ENCODE measurements at regions not wholly inside any gene's neighbourhood (a gene's known extent, or its start where the extent isn't known, plus 50 kb on each side); places are given as distances from the start of the nearest gene placed in this dataset.

DNA sequence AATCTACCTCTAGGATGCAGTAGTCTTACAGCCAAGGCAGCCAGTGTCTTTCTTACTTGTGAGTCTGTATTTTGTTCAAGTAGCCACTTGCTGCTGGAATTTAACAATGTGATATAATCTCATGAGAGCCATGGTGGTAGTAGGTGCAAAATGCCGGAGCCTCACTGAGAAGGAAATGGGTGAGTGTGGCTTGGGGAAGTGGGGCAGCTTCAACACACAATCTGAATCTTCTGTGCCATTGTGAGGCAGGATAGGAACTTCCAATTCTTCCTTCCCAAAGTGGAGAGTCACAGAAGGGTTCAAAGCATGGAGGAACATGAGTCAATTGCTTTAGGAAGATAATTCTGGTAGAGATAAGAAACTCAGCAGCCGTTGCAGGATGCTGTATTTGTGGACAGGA lies 158.7 kb upstream of the APCDD1 start:
- TF ChIP-seq, protein P1, sequence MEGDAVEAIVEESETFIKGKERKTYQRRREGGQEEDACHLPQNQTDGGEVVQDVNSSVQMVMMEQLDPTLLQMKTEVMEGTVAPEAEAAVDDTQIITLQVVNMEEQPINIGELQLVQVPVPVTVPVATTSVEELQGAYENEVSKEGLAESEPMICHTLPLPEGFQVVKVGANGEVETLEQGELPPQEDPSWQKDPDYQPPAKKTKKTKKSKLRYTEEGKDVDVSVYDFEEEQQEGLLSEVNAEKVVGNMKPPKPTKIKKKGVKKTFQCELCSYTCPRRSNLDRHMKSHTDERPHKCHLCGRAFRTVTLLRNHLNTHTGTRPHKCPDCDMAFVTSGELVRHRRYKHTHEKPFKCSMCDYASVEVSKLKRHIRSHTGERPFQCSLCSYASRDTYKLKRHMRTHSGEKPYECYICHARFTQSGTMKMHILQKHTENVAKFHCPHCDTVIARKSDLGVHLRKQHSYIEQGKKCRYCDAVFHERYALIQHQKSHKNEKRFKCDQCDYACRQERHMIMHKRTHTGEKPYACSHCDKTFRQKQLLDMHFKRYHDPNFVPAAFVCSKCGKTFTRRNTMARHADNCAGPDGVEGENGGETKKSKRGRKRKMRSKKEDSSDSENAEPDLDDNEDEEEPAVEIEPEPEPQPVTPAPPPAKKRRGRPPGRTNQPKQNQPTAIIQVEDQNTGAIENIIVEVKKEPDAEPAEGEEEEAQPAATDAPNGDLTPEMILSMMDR (IDR thresholded peaks at IDR 0.05) = no peak
- TF ChIP-seq POLR2A (IDR thresholded peaks at IDR 0.05) = no peak
